ENCODE measurements at regions not wholly inside any gene's neighbourhood (a gene's known extent, or its start where the extent isn't known, plus 50 kb on each side); places are given as distances from the start of the nearest gene placed in this dataset.

DNA sequence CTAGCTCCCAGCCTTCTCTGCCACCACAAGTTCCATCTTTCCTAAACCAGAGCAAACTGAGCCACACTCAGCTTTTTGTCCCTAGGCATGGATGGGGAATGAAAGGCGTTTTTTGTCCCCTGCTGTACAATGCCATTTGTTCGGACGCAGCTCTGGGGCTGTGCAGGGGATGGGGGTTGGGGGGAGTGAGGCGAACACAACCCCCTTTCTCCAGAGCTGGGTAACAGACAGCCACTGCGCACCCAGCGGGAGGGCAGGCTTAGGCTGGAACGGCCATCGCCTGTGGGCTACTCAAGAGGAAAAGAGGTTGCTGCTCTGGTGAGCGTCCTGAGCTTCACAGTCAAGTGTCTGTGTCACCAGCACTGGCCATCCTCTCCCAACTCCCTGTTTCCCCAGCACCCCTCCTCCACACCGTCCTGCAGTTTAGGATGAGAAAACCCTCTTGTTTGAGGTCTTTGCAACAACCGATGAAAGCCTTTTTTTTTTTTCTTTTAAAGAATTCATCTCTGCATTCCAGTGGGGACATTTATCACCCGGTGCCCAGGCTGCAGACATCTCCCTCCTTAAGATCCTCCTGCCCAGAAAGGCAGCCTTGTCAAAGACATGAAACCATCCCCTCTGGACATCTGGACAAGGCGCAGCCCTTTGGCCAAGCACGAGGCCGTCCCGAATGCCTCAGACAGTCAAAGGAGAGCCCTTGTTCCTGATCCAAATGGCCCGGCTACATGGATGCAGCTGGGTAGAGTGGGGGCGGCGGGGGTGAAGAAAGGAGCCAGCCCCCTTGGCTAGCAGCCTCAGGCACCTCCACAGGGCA, 419.6 kb downstream of the BCOR start:
- no peak overlapping the region for H3K27ac ChIP-seq (ENCODE audit: low read depth, low read length)
- no peaks in the 10 kb centered on the region for H3K9me3 ChIP-seq (ENCODE audit: control insufficient read depth in 3 of 3, low read length in 3 of 3)
- no peak overlapping the region for H3K4me3 ChIP-seq (ENCODE audit: low read length in 3 of 3)
- H3K27me3 ChIP-seq (ENCODE audit: control insufficient read depth in 3 of 3, insufficient read depth in 3 of 3, low read length in 3 of 3): peaks cover 0 to 7% (median 0%) of the 10 kb centered on the region in 3 donors
- no peaks in the 10 kb centered on the region for H3K36me3 ChIP-seq (ENCODE audit: control insufficient read depth in 3 of 3, insufficient read depth in 3 of 3, low read length in 3 of 3)
- H3K4me1 ChIP-seq (ENCODE audit: control insufficient read depth in 3 of 3, insufficient read depth in 3 of 3, low read length in 3 of 3): no peaks in the 10 kb centered on the region
- H3K9ac ChIP-seq (ENCODE audit: low read depth in 1 of 3, low read length in 3 of 3): no peak overlapping the region

- no peaks in the 10 kb centered on the region for H3K4me1 ChIP-seq (ENCODE audit: control insufficient read depth in 3 of 3, insufficient read depth in 3 of 3, low read length in 3 of 3)
- H3K27ac ChIP-seq (ENCODE audit: low read depth, low read length): no peak overlapping the region
- H3K27me3 ChIP-seq (ENCODE audit: control insufficient read depth in 3 of 3, insufficient read depth in 3 of 3, low read length in 3 of 3): peaks cover 0 to 5% (median 0%) of the 10 kb centered on the region in 3 donors
- no peak overlapping the region for H3K4me3 ChIP-seq (ENCODE audit: low read length in 3 of 3)
- H3K36me3 ChIP-seq (ENCODE audit: control insufficient read depth in 3 of 3, insufficient read depth in 3 of 3, low read length in 3 of 3): no peaks in the 10 kb centered on the region
- no peaks in the 10 kb centered on the region for H3K9me3 ChIP-seq (ENCODE audit: control insufficient read depth in 3 of 3, low read length in 3 of 3)
- no peak overlapping the region for H3K9ac ChIP-seq (ENCODE audit: low read depth in 1 of 3, low read length in 3 of 3)
Measured at GRCh38 chrX:39678914-39679313, 418.8 kb downstream of the BCOR start.

- Histone ChIP-seq H3K9ac (ENCODE audit: low read depth in 1 of 3, low read length in 3 of 3) (no peak overlapping the region), H3K4me1 (ENCODE audit: control insufficient read depth in 3 of 3, insufficient read depth in 3 of 3, low read length in 3 of 3) (no peaks in the 10 kb centered on the region), H3K27ac (ENCODE audit: low read depth, low read length) (no peak overlapping the region), H3K4me3 (ENCODE audit: low read length in 3 of 3) (no peak overlapping the region), H3K27me3 (ENCODE audit: control insufficient read depth in 3 of 3, insufficient read depth in 3 of 3, low read length in 3 of 3) (peaks cover 0 to 4% (median 0%) of the 10 kb centered on the region in 3 donors), H3K36me3 (ENCODE audit: control insufficient read depth in 3 of 3, insufficient read depth in 3 of 3, low read length in 3 of 3) (no peaks in the 10 kb centered on the region), H3K9me3 (ENCODE audit: control insufficient read depth in 3 of 3, low read length in 3 of 3) (no peaks in the 10 kb centered on the region)
Measured at GRCh38 chrX:39679497-39680157, 418.1 kb downstream of the BCOR start.

DNA sequence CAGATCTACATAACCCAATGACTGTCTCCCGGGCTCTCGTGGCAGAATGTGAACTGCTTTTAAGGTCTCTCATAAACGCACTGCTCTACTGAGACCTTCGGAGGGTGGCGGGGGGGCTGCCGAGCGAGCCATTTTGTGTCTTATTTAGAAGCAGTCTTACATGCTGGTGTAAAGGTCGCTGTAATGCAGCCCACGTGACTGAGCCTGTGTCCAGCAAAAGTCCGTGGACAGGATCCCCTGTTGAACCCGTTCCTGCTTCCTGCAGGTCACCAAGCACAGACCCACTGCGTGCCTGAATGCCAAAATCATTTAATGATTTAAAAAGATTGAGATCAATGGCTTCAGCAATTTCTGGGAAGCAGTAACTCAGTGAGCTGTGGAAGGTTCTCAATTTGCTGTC, 415.9 kb downstream of the BCOR start:
- peak overlapping the region in 1 of 3 donors; percentile 16 for H3K9ac ChIP-seq (ENCODE audit: low read depth in 1 of 3, low read length in 3 of 3)
- no peaks in the 10 kb centered on the region for H3K27me3 ChIP-seq (ENCODE audit: control insufficient read depth in 3 of 3, insufficient read depth in 3 of 3, low read length in 3 of 3)
- no peak overlapping the region for H3K4me3 ChIP-seq (ENCODE audit: low read length in 3 of 3)
- H3K36me3 ChIP-seq (ENCODE audit: control insufficient read depth in 3 of 3, insufficient read depth in 3 of 3, low read length in 3 of 3): no peaks in the 10 kb centered on the region
- H3K4me1 ChIP-seq (ENCODE audit: control insufficient read depth in 3 of 3, insufficient read depth in 3 of 3, low read length in 3 of 3): no peaks in the 10 kb centered on the region
- no peaks in the 10 kb centered on the region for H3K9me3 ChIP-seq (ENCODE audit: control insufficient read depth in 3 of 3, low read length in 3 of 3)
- H3K27ac ChIP-seq (ENCODE audit: low read depth, low read length): no peak overlapping the region

DNA sequence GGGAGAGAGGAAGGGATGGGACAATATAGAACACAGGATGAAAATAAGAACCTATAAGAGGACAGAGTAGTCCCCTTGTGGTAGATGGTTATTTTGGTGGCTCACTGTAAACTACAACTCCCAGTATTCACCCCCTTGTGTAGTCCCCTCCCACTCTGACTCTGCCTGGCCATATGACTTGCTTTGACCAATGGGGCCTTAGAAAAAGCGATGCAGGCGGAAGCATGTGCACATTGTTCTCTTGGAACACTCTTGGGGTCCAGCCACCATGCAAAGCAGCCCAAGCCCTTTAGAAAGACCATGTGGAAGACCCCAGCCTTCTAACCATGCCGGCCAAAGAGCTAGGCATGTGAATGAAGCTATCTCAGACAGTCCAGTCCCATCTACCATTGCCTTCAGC, 415.0 kb downstream of the BCOR start:
- Histone ChIP-seq H3K9ac (ENCODE audit: low read depth in 1 of 3, low read length in 3 of 3) (no peak overlapping the region), H3K36me3 (ENCODE audit: control insufficient read depth in 3 of 3, insufficient read depth in 3 of 3, low read length in 3 of 3) (no peaks in the 10 kb centered on the region), H3K27ac (ENCODE audit: low read depth, low read length) (no peak overlapping the region), H3K4me1 (ENCODE audit: control insufficient read depth in 3 of 3, insufficient read depth in 3 of 3, low read length in 3 of 3) (peaks cover 0 to 6% (median 5%) of the 10 kb centered on the region in 3 donors), H3K4me3 (ENCODE audit: low read length in 3 of 3) (no peak overlapping the region), H3K27me3 (ENCODE audit: control insufficient read depth in 3 of 3, insufficient read depth in 3 of 3, low read length in 3 of 3) (peaks cover 0 to 3% (median 0%) of the 10 kb centered on the region in 3 donors), H3K9me3 (ENCODE audit: control insufficient read depth in 3 of 3, low read length in 3 of 3) (no peaks in the 10 kb centered on the region)

DNA sequence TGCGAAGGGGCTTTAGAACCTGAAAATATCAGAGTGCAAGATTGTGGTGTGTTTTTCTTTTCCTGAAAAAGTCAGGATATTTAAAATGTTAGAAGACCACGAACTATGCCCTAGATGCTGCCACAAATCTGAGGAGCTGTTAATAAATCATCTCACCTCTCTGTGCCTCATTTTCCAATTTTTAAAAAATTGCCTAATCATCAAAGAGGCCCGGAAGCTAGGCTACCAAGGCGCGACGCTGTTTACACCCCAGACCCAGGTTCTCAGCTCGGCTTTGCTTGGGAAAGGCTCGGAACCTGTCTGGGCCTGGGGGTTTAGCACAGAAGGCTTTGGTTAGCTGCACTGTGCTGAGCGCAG, 409.6 kb downstream of the BCOR start:
- Histone ChIP-seq H3K27ac (ENCODE audit: low read depth, low read length) (no peak overlapping the region), H3K27me3 (ENCODE audit: control insufficient read depth in 3 of 3, insufficient read depth in 3 of 3, low read length in 3 of 3) (peaks cover 0 to 8% (median 0%) of the 10 kb centered on the region in 3 donors), H3K9me3 (ENCODE audit: control insufficient read depth in 3 of 3, low read length in 3 of 3) (peaks cover 0 to 4% (median 0%) of the 10 kb centered on the region in 3 donors), H3K9ac (ENCODE audit: low read depth in 1 of 3, low read length in 3 of 3) (peak overlapping the region in 1 of 3 donors; percentile 73), H3K36me3 (ENCODE audit: control insufficient read depth in 3 of 3, insufficient read depth in 3 of 3, low read length in 3 of 3) (no peaks in the 10 kb centered on the region), H3K4me1 (ENCODE audit: control insufficient read depth in 3 of 3, insufficient read depth in 3 of 3, low read length in 3 of 3) (peaks cover 4 to 12% (median 10%) of the 10 kb centered on the region in 3 donors), H3K4me3 (ENCODE audit: low read length in 3 of 3) (peak overlapping the region; percentile 38 to 61 (median 54))

DNA sequence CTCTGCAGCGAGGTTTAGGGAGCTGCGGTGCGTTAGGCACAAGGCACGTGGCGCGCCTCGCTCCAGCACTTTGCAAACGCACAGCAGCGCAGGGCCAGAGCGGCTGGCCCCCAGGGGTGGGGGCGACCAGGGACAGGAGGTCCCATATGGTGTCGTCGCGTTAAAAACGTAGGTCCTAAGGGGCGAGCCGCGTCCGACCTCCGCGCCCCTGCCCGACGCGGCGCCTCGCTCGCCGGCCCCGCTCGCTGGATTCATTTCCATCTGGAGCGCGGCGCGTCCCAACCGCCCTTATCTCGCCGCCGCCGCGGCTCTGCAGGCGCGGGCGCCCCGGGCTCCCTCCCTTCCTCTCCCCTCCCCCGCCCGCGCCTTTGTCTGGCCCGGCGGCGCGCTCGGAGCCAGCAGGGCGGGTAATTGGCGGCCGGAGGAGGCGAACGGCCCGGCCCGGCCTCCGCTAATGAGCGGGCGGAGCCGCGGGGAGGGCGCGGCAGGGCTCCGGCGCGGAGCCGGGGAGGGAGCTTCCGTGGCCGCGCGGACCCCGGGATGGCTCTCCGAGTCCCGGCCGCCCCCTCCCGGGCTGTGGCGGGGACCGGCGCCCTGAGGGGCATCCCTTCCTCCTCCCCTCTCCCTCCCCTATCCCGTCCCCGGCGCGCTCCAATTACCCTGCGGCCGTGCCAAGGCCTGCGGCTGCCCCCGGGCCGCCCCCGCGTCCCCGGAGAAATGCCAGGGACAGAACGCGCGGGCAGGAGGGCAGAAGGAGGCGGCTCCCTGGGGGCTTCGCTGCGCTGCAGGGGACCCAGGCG, 409.0 kb downstream of the BCOR start:
- Histone ChIP-seq H3K9me3 (ENCODE audit: control insufficient read depth in 3 of 3, low read length in 3 of 3) (peaks cover 0 to 4% (median 0%) of the 10 kb centered on the region in 3 donors), H3K4me1 (ENCODE audit: control insufficient read depth in 3 of 3, insufficient read depth in 3 of 3, low read length in 3 of 3) (peaks cover 4 to 12% (median 10%) of the 10 kb centered on the region in 3 donors), H3K9ac (ENCODE audit: low read depth in 1 of 3, low read length in 3 of 3) (peak overlapping the region in 2 of 3 donors; percentile 23 to 73), H3K36me3 (ENCODE audit: control insufficient read depth in 3 of 3, insufficient read depth in 3 of 3, low read length in 3 of 3) (no peaks in the 10 kb centered on the region), H3K27me3 (ENCODE audit: control insufficient read depth in 3 of 3, insufficient read depth in 3 of 3, low read length in 3 of 3) (peaks cover 0 to 8% (median 0%) of the 10 kb centered on the region in 3 donors), H3K27ac (ENCODE audit: low read depth, low read length) (no peak overlapping the region), H3K4me3 (ENCODE audit: low read length in 3 of 3) (peak overlapping the region; percentile 38 to 61 (median 54))

DNA sequence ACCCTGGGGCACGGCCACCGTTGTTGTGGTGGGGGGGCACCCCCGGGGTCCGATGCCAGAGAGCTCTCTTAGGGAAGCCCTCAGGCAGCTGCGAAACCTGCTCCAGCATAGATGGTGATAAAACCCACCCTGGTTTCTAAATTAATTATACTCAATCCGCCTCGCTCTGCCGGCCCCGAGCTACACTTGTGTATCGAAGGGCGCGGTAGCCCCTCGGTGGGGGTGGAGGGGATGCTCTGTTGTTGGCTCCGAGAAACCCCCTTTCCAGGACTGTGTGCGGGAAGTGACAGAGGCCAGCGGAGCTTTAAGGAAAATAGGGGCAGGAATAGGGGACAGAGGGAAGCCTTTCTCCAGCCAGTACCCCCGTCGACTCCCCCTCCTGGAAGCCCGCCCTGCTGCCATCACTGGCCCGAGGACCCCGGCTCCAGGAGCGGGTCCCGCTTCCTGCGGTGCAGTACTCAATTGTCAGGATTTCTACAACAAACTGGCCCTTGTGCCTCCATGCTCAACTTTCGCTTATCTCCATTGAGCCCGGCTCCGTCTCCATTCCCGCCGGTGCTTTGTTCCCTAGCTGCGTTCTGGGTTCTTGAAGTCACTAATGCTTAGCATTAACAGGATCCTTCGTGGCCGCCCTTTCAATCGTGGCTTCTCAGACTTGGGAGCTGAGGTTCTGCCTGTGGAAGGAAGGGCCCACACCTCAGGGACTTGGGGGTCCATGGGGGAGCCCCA, 408.2 kb downstream of the BCOR start:
- Histone ChIP-seq H3K27me3 (ENCODE audit: control insufficient read depth in 3 of 3, insufficient read depth in 3 of 3, low read length in 3 of 3) (peaks cover 0 to 8% (median 0%) of the 10 kb centered on the region in 3 donors), H3K4me3 (ENCODE audit: low read length in 3 of 3) (peak overlapping the region; percentile 27 to 52 (median 30)), H3K9ac (ENCODE audit: low read depth in 1 of 3, low read length in 3 of 3) (peak overlapping the region in 2 of 3 donors; percentile 23 to 54), H3K36me3 (ENCODE audit: control insufficient read depth in 3 of 3, insufficient read depth in 3 of 3, low read length in 3 of 3) (no peaks in the 10 kb centered on the region), H3K27ac (ENCODE audit: low read depth, low read length) (no peak overlapping the region), H3K9me3 (ENCODE audit: control insufficient read depth in 3 of 3, low read length in 3 of 3) (peaks cover 0 to 4% (median 0%) of the 10 kb centered on the region in 3 donors), H3K4me1 (ENCODE audit: control insufficient read depth in 3 of 3, insufficient read depth in 3 of 3, low read length in 3 of 3) (peaks cover 4 to 12% (median 10%) of the 10 kb centered on the region in 3 donors)

All from skeletal muscle tissue (tissue), 3 donors.